Embryonic facial prominence (tissue), 1 donor: ENCODE measurements at regions not wholly inside any gene's neighbourhood (a gene's known extent, or its start where the extent isn't known, plus 50 kb on each side); places are given as distances from the start of the nearest gene placed in this dataset.

Experiments
- DNase-seq: peaks from one replicate; pipeline ENCODE4 v3.0.0-alpha.2; 2016; ENCODE audit errors: extremely low spot score

DNA sequence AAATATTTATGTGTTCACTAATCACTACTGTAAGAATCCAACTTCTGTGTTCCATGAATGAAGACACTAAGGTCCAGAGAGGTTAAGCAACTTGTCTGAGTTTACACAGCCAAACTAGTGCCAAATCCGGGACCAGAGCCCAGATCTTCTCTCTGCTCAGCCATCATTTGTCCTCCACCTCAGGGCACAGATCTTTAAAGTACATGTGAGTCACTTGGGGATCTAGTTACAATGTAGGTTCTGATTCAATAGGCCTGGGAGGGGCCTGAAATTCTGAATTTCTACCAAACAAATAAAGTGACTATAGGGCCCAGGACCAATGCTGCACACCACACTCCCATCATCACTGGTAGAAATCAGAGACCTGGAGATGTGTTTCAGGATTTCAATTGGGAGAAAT is 162.9 kb downstream of the GXYLT1 start:
- DNase-seq, result no peak

DNA sequence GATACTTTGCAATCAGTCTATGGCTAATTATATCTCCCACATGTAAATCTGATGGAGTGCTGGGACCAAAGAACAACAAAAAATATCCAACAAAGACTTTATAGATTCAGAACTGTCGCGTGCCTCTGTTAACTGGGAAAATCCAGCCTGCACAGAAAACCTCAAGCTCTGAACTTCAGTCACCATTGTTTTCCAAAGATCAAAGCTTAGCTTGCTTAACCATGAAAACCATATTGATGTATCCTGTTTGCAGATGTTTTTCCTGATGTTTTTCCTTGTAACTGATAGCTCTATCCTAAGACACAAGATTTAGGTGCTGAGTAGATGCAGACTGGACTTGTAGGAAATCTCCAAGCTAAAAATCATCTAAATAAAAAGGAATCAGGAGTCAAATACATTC is 163.7 kb downstream of the GXYLT1 start:
- no peak for DNase-seq

DNA sequence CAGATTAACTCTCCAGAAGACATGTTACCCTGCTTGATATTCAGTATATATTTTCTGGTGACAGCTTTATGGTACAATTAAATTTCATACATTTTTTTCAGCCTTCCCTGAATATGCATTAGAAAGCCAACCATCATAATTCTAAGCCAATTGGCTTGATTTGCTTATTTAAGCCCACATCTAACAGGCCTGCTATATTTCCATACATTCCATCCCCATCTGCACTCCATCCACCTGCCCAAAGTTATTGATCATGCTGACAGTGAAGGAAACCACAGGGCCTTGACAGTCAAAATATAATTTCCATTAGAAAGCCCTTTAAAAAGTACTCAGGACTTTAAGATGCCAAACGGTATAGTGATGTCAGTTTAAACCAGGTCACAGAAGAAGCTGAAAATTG is 164.3 kb downstream of the GXYLT1 start:
- DNase-seq, result no peak

DNA sequence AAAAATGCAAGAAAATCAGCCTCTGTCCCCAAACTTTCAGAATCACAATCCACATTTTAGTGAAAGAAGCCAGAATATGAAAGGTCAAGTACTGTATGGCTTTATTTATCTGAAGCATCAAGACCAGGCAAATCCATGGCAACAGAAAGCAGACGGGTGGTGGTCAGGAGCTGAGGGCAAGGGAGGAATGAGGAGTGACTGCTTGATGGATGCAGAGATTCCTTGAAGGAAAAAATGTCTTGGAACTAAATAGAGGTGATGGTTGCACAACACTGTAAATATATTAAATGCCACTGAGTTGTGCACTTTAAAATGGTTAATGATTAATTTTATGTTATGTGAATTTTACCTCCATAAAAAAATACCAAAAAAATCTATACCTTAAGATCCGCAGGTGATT is 165.1 kb downstream of the GXYLT1 start:
- no peak for DNase-seq

DNA sequence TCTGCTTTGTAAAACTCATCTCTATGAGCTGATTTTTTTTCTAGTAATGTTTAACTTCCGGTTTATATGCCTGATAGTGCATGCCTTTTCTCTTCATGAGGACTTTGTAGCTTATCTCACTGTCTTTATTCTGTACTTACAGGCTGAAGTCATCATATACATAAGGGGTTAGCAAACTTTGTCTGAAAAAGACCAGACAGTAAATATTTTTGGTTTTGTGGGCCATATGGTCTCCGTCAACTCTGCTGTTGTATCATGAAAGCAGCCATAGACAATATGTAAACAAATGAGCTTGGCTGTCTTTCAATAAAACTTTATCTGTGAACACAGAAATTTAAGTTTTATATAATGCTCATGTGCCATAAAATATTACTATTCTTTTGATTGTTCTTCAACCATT is 172.1 kb downstream of the GXYLT1 start:
- DNase-seq, result no peak

DNA sequence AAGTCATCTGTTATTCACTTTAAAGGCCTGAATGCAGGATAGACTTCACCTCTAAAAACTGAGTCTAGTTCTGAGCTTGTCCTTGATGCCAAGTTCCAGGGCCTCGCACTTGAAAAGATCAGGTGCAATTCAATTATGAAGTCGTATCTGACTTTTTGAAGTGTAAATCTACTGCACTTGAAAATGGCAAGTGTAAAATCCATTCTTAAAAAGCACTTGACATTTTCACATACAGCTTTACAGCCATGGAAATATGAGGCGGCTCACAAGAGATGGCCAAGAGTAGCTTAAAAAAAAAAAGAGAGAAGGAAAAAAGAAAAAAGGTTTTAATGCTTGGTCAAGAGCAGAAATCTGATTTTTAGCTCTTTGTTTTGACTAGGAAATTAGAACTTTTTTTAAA is 172.5 kb downstream of the GXYLT1 start:
- no peak for DNase-seq

DNA sequence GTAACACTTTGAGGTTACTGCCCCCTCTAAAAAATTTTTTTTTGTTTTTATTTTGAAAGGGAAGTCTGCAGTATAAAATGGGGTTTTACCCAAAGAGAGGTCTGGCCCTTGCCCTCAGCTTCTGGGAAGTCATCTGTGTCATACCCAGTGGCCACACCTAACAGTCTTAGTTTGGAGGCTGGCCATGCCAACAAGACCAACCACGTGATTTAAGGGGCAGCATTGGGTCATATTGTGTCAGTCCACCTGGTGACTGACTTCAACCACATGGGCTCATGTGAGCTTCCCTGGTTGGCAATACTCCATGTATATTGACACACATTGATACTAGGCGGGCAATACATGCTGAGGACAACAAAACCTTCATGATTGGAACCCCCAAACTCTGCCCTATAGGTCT is 173.9 kb downstream of the GXYLT1 start:
- DNase-seq, result no peak

DNA sequence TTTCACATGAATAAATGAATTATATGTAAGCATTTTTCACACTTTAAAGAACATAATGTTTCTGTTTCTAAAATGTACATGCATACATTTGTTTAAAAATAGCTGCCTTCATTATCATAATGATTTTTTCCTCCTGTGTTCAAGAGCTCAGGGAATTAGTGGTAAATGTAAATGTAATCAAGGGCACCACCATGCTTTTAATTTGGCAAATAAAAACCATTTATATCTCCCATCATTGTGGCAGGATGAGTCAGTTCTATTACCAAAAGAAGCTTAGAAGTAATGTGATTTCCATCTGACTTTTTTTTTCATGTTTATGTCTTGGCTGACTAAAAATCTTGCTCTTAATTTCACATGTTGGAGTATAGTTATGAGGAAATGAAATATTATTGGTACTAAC is 176.1 kb downstream of the GXYLT1 start:
- DNase-seq, result no peak

DNA sequence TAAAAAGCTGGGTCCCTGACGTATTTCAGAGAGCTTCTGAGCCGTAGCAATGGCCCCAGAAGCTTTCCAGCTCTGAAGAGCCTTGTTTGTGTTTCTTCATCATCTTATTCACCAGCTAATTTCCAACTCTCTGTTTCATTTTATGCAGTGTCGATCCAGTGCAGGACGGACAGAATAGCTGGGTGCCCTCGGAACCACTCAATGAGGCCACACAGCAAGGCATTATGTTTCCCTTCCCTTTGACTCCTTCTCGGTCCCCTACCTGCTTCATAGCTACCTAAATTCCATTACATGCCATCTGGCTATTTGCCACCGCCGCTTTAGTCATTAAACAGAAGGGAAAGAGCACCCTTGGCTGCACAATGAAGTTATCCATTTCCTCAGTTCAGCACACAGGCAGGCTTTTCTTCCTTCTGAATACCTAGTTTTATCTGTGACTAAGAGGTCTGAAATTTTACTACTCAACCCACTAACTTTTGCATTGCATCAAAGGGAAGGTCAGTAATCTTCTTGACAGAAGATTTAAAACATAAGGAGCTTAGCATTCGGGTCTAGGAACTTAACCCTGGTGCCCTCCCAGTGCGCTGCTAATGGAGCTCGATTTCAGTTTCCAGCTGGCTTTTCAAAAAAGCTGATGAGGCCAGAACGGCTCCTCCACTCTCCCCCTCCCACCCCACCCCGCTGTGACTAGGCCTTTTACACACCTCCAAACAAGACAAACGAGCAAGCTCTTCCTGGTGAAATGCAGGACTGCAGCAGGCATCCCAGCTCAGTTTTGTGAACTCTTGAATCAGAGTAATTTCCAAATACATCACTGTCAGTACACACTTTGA is 176.8 kb downstream of the GXYLT1 start:
- DNase-seq, result no peak

DNA sequence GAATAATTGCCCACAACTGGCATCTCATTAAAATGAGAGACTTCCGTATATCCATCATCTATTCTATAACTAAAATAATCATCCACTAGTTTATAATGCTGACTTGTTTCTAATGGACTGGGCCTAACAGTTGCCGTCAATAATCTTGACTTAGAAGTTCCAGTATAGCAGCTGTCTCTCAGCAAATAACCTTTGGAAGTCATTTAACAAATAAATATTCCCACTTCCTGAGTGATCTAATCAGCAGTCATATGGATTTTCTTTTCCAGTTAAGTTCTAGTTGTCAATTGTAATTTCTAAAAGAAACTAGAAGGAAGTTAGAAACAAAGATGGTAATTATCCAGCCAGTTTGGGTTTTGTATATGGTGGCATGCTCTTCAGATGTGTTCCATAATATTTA is 177.8 kb downstream of the GXYLT1 start:
- no peak for DNase-seq

DNA sequence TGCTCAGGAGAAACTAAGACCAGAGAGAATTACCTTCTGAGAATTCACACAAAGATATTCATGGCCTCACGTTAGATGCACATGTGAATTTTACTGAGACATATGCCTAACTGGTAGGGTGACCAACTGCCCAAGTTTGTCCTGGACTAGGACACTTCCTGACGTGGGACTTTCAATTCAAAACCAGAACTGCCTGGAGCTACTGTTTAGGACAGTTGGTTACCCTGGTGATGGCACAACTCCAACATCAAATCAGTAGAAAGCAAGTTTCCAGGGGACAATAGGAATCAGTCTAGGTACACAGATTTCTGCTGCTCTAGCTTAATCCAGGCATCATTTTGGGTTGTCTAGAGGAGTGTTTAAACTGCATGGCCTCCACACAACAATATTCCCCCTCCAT is 178.7 kb downstream of the GXYLT1 start:
- no peak for DNase-seq

DNA sequence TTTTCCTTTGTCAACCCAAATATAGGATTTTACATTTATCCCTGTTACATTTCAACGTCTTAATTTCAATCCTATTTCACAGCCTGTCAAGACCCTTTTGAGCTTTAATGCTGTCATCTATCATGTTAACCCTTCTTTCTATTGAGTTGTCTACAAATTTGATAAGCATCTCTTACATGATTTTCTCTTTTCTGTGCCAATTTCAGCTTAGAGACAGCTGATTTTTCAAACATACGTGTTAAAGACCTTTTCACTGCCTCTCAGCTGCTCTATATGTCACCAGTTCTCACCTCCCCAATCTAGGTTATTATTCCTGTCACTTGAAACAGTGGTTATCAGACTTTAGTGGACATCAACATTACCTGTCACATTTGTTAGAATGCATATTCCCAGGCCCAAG is 181.3 kb downstream of the GXYLT1 start:
- no peak for DNase-seq

DNA sequence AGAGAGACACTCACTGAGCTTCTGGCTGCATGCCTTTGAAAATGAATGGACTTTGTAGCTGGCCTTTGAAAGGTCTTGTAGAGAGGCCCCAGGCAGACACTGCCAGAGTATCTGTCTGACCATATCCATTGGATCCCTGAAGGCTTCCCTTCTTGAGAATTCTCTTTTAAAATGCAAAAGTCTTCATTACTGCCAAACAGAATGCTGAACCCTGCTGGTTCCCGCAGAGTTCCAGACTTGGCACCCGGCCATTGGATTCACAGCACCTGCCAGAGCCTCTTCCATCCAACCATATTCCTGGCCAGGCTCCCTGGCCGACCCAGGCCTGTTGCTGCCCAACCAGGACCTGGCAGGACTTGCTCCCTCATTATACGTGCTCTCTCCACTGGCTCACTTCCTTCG is 182.5 kb downstream of the GXYLT1 start:
- DNase-seq, result no peak

DNA sequence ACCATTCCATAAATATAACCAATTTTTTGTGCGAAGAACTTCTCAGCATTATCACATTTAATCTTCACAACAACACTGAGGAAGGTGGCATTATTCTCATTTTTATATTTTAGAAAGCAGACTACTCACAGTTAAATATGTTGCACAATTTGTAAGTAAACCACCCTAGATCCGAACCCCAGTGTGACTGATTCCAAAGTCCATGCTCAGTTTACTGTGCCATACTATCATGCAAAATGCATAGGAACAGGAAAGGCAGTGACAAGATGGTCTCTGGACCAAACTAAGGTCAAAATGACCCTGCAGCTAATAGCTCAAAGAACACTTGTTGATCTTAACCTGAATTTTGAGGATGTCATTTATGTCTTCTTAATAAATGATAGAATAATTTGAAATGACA is 185.4 kb downstream of the GXYLT1 start:
- no peak for DNase-seq

DNA sequence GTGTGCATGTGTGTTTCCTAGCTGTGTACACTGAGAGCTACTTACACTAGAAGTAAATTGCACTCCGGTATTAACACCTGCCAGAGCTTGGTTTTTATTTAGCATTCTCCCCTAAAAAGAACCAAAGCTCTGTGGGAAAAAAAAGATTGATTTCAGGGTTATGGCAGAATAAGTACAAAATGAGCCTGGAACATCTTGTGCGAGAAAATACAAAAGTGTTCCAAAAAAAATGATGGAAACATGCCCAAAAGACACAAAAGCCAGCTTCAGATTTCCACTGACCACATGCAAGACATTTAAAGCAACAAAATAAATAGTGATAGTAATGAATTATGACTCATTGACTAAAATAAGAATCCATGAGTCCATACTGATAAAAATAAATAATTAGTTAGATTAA is 188.3 kb downstream of the GXYLT1 start:
- no peak for DNase-seq

DNA sequence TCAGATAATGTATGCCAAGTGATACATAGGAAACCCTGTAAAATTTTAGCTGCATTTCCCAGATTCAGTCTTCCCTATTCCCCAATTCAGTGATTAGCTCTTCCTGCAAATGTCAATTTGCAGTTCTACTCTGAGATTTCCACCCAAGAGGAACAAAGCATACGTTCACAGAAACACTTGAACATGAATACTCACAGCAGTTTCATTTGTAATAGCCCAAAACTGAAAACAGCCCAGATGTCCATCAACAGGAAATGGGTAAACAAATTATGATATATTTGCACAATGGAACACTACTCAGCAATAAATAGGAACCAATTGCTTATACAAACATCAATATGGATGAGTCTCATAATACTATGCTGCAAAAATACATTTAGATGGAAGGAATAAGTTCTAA is 194.2 kb downstream of the GXYLT1 start:
- DNase-seq, result no peak

DNA sequence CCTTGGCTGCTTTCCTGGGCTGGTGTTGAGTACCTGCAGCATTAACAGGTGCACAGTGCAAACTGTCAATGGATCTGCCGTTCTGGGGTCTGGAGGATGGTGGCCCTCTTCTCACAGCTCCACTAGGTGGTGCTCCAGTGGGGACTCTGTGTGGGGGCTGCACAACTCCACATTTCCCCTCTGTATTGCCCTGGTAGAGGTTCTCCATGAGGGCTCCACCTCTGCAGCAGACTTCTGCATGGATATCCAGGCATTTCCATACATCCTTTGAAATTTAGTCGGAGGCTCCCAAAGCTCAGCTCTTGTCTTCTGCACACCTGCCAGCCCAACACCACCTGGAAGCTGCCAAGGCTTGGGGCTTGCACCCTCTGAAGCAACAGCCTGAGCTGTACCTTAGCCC is 198.6 kb downstream of the GXYLT1 start:
- DNase-seq, result no peak

DNA sequence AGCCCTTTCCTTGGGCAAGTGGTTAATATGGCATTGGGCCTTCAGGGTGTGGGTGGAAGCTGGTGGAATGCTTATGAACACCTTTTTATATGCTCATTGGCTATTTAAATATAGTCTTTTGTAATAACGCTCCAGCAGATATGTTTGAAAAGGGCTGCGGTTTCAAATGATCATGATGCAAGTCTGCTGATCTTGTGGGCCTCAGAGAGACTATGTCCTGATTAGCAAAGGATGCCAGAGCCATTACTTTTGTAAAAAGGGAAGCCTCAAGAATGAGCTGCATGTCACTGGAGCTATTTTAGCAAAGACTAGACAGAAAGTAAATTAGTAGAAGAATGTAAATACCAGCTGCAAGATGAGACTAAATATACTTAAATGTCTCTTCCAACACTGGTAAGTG is 200.5 kb downstream of the GXYLT1 start:
- no peak for DNase-seq

DNA sequence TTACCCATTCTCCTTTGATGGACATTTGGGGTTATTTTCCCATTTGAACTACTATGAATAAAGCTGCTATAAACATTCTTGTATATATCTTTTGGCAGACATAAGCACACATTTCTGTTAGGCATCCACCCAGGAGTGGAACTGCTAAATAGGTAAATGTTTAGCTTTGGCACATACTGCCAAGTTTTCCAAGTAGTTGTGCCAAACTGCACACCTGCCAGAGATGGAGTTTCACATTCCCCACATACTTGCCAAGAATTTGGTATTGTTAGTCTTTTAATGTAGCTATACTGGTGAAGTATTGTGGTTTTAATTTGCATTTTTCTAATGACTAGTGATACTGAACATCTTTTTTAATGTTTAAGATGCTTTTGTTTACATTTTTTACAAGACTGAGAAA is 201.0 kb downstream of the GXYLT1 start:
- no peak for DNase-seq

DNA sequence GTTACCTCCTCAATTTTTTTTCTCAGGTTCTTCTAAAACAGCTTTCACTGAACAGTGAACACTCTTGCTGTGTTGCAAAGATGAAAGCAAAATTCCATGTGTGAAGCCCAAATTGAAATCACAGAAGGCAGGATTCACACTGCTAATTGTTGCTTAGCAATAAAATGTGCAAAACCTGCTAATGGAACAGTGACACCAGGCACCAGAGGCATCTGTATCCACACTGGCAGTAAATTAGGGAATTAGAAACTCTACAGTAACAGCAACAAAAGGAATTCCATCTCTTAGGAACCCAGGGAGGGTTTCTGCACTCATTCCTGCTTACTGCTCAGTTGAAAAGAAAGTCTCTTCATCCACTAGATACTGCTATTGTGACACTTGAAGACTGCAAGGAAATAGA is 202.3 kb downstream of the GXYLT1 start:
- no peak for DNase-seq

DNA sequence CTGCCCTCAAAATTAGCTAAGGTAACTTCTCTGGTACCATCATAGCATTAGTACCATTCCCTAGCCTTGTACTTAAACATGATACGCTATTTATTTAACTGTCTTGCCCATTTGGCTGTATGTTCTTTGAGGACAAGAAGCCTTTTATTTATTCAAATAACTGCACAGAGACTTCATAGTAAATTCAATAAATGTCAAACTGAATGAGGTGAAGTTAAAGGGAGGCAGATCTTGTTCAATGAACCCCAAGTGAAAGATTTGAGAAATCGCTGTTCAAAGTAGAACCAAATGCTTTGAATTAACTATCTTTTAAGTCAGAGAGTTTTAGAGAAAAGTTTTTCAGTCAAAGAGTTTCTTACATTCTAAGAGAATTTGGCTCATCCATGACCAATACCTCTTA is 203.6 kb downstream of the GXYLT1 start:
- DNase-seq, result no peak

DNA sequence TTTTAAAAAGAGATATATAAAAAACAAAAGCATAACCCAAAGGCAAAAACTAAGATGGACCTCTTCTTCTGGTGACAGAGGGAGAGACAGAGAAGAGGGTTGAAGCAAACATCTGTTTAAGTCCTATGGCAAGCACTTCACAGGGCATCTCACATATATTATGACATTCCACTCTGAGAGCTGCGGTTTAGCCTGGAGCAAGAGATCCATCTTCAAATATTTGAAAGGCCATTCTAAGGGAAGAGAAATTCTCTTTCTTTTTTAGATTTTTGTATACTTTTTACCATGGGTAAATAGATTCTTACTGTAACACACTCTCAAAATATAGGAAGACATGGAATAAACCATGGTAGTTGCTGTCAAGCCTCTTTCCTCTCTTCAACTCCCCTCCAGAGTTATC is 204.1 kb downstream of the GXYLT1 start:
- no peak for DNase-seq

DNA sequence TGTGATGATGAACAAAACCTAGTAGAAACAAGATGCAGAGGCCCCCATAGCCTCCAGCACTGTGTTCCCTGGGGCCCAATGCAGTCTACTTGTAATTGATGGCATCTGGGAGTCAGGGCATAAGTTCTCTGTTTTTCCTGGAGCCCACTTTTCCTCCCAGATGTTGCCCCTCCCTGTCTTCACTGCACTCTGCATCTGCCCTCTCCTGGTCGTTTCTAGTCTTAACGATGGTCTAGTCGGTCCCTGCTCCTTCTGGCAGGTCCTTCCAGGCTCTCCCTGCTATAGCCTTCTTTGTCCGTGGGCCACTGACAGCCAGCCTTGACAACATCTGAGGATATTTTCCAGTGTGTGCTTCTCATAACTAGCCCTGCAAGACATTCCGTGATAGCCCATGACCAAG is 208.3 kb downstream of the GXYLT1 start:
- DNase-seq, result no peak

DNA sequence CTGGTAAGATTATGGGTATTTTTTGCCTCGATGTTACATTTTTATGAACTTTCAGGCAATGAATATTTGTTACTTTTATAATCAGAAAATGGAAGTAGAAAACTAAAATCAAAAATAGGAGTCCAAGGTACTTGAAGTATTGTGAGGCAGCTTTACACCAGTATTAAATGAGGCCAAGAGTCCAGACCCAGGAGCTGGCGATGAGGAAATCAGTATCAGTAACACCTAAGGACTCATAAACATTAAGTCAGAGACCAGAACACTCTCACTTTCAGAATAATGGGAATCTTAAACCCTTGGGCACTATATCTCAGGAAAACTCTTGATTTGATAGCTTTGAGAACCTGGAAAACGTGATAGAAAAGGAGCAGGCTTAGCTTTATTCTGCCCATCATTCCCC is 208.8 kb downstream of the GXYLT1 start:
- DNase-seq, result no peak
